ENCODE measurements at regions not wholly inside any gene's neighbourhood (a gene's known extent, or its start where the extent isn't known, plus 50 kb on each side); places are given as distances from the start of the nearest gene placed in this dataset.

DNA sequence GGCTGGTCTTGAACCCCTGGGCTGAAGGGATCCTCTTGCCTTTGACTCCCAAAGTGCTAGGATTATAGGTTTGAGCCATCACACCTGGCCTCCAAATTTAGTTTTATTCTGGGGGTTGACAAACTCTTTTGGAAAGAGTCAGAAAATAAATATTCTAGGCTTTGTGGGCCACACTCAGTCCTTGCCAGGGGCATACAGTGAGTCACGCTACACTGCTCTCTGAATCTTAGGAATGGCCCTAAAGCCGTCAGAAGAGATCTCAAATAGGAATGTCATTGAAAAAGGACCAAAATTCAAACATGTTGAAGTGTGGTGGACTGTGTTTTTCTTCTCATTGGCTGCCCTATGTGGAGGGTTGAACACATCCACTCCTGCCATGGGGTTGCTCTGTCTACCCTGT, 127.7 kb upstream of the BASP1 start:
- TF ChIP-seq POLR2AphosphoS5 (IDR thresholded peaks at IDR 0.05; ENCODE audit: borderline replicate concordance, low read depth, low read length) (no peak), EZH2 (IDR thresholded peaks at IDR 0.05) (no peak), FOXP2 (optimal IDR thresholded peaks at IDR 0.05; ENCODE audit: control extremely low read depth, extremely low read length, insufficient read depth) (no peak)
